Tibial nerve (tissue), 4 donors: ENCODE measurements at regions not wholly inside any gene's neighbourhood (a gene's known extent, or its start where the extent isn't known, plus 50 kb on each side); places are given as distances from the start of the nearest gene placed in this dataset.

Source experiments
- CTCF ChIP-seq, 5 experiments: fragments of 200-600 bp in 3 of 5; fragments of 450-650 bp in 2 of 5; sonication (generic) in 3 of 5; IDR thresholded peaks; one replicate each; pipeline ENCODE4 v1.5.1; 2016 to 2019; ENCODE audit warnings: antibody characterized with exemption in 5 of 5, mild to moderate bottlenecking in 3 of 5, moderate library complexity in 2 of 5
- EP300 ChIP-seq, 2 donors: sonication (generic); formaldehyde crosslinking; IDR thresholded peaks; one replicate each; pipeline ENCODE4 v1.6.1; 2017; ENCODE audit warnings: antibody characterized with exemption in 2 of 2, mild to moderate bottlenecking in 1 of 2
- POLR2A ChIP-seq, 2 donors: fragments of 450-650 bp; IDR thresholded peaks; one replicate each; pipeline ENCODE4 v1.6.1; 2017; ENCODE audit warnings: antibody characterized with exemption in 2 of 2, mild to moderate bottlenecking in 2 of 2, moderate library complexity in 2 of 2

GRCh38 chr21:41624674-41625310 lies 116.8 kb upstream of the TMPRSS2 start:
- TF ChIP-seq CTCF (IDR thresholded peaks at IDR 0.05): no peak
- TF ChIP-seq EP300 (IDR thresholded peaks at IDR 0.05): no peak
- TF ChIP-seq POLR2A (IDR thresholded peaks at IDR 0.05): no peak
